Hepatocyte (in vitro differentiated cells): ENCODE measurements at regions not wholly inside any gene's neighbourhood (a gene's known extent, or its start where the extent isn't known, plus 50 kb on each side); places are given as distances from the start of the nearest gene placed in this dataset.

Experiments used
- CTCF ChIP-seq: fragments of 200-600 bp; sonication (generic); IDR thresholded peaks from 2 replicates; pipeline ENCODE4 v1.5.1; 2016; ENCODE audit warnings: antibody characterized with exemption, mild to moderate bottlenecking; ENCODE audit not compliant: poor library complexity
- EZH2 ChIP-seq: fragments of 200-600 bp; sonication (generic); IDR thresholded peaks from 2 replicates; pipeline ENCODE4 v1.6.1; 2016; ENCODE audit warnings: antibody characterized with exemption, mild to moderate bottlenecking, borderline replicate concordance
- EZH2phosphoT487 ChIP-seq: fragments of 200-600 bp; sonication (generic); IDR thresholded peaks from one replicate; pipeline ENCODE4 v1.6.1; 2018; ENCODE audit warnings: antibody characterized with exemption, mild to moderate bottlenecking, low read depth, moderate library complexity; ENCODE audit not compliant: unreplicated experiment, severe bottlenecking

DNA sequence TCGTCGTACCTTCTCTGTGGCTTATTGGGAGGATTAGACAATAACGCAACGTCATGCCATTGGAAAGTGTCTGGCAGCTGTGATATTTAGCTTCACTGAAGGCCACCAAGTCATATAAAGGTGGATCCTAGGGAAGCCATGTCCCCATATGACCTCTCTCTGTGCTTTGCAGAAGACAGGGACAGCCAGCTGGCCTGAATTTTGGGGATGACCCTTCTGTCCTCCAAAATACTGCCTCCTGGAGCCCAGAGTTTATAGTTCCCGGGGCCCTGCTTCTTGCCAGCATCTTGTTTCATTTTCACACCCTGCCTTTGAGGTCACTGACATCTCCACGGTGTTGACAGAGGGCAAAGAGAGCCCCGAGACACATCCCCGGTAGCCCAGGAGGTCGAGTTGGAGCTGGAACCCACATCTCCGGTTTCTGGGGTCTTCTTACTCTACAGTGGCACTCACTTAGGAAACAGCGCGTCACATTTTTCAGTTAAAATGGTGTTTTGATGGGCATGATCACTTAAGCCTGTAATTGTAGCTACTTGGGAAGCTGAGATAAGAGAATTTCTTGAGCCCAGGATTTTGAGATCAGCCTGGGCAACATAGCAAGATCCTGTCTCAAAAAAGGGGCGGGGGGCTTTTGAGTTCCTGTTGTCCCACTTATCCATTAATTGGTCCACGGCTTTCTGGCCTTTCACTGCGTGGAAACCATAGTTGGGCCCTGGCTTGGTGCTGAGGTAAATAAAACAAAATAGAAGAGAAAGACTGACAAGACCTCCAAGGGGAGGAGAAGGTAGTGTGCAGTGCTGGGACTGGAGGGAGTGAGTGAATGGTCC lies 101.1 kb downstream of the DDX1 start:
- no peak for TF ChIP-seq EZH2
- TF ChIP-seq CTCF: no peak
- TF ChIP-seq EZH2phosphoT487: no peak
